Ovary (tissue), 7 donors: ENCODE measurements at regions not wholly inside any gene's neighbourhood (a gene's known extent, or its start where the extent isn't known, plus 50 kb on each side); places are given as distances from the start of the nearest gene placed in this dataset.
"Not testable (repeated sequence)": the region's sequence is repeated elsewhere in the genome, so short reads cannot be mapped to it uniquely, and the experiment has no call there.

ENCODE experiments used
- DNase-seq, 5 donors: peaks; one replicate each; pipeline ENCODE4 v3.0.0-alpha.2; 2019 to 2020
- H3K27ac ChIP-seq, 2 donors: fragments of 200-600 bp; one replicate each; pipeline versions ENCODE4 v1.5.1 to v1.8.0; 2019 to 2022
- H3K27me3 ChIP-seq: fragments of 200-600 bp; one replicate; pipeline ENCODE4 v1.8.0; 2022
- H3K36me3 ChIP-seq: fragments of 200-600 bp; sonication (generic); one replicate; pipeline ENCODE4 v1.5.1; 2019
- H3K4me1 ChIP-seq: one replicate; pipeline ENCODE4 v1.8.1; 2013; ENCODE audit warnings: mild to moderate bottlenecking, moderate library complexity; ENCODE audit not compliant: insufficient read depth
- H3K4me3 ChIP-seq: fragments of 200-600 bp; sonication (generic); one replicate; pipeline ENCODE4 v1.5.1; 2017
- H3K9me3 ChIP-seq, 2 donors: fragments of 200-600 bp in 1 of 2; sonication (generic) in 1 of 2; one replicate each; pipeline versions ENCODE4 v1.5.1 to v1.8.1; 2013 to 2019; ENCODE audit warnings: mild to moderate bottlenecking in 1 of 2, moderate library complexity in 1 of 2
- whole genome bisulfite sequencing, 3 donors: extraction: QIAGEN DNeasy Blood & Tissue Kit in 1 of 3; methylation state at CpG; one replicate each; pipeline versions ENCODE4 v1.1.5 to v1.1.7; 2013 to 2017; 5-methylcytosine and 5-hydroxymethylcytosine counted together
- intact Hi-C, 4 donors: fragments of 100-400 bp; cut with DNase I; formaldehyde crosslinking; loops; one replicate each; pipeline versions ENCODE4 v1.11.0 to v1.15.1; 2022 to 2023
- donor health status: DM: no; HTN: no; CAD: no; lungs with moderate emphysema.
- donor health status: DM: no; HTN: no; CAD: no.
- donor health status: Bipolar disorder and iron deficiency.
- donor health status: DM: no; HTN: no; CAD: no.
- donor health status: DM: yes; HTN: yes; CAD: no.

DNA sequence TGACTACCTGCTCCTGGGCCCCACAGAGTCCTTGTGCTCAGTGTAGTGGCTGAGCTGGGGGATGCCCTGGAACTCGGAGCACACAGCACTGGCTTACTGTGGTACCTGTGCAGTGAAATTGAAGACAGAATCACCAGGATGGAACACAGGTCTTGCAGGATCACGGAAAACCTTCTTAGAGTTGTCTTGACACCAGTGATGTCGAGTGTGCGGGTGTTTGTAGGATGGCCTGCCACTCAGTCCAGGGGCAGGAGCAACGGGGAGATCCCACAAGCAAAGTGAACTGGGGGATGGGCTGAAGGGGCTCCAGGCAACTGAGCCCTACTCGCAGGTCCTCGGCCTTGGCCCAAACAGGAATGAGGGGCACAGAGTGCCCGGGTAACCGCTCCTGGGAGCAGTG, 122.2 kb upstream of the SERF1A start:
- H3K27ac ChIP-seq, H3K4me3 ChIP-seq, intact Hi-C loops, H3K27me3 ChIP-seq, H3K9me3 ChIP-seq, H3K36me3 ChIP-seq, H3K4me1 ChIP-seq: not testable (repeated sequence)
- DNase-seq: peak; percentile 1 to 17 (median 4)
- WGBS, 3 donors: 96 to 100% (median 97%) methylated on average over 4 to 5 of the region's 9 CpGs
